PFSK-1 (cell line): ENCODE measurements at regions not wholly inside any gene's neighbourhood (a gene's known extent, or its start where the extent isn't known, plus 50 kb on each side); places are given as distances from the start of the nearest gene placed in this dataset.

Experiments used
- FOXP2 ChIP-seq: optimal IDR thresholded peaks from 2 replicates; pipeline ENCODE3; 2011; ENCODE audit warnings: borderline replicate concordance, control low read depth, inconsistent platforms; ENCODE audit not compliant: insufficient read depth; ENCODE audit errors: extremely low read length, extremely low read depth
- POLR2AphosphoS5 ChIP-seq: IDR thresholded peaks from 2 replicates; pipeline ENCODE4 v1.6.1; 2012; ENCODE audit warnings: low read depth, mild to moderate bottlenecking, control low read depth, low read length, moderate library complexity
- SIN3A ChIP-seq: IDR thresholded peaks from 2 replicates; pipeline ENCODE4 v1.6.1; 2012; ENCODE audit warnings: mild to moderate bottlenecking, low read length, moderate library complexity, borderline replicate concordance; ENCODE audit not compliant: insufficient read depth
- TAF1 ChIP-seq: IDR thresholded peaks from 2 replicates; pipeline ENCODE4 v1.6.1; 2012; ENCODE audit warnings: low read length, control low read depth, borderline replicate concordance; ENCODE audit not compliant: insufficient read depth
- TF ChIP-seq, protein P1 (sequence below), 2 experiments: IDR thresholded peaks; 2 replicates each; pipeline versions ENCODE4 v1.6.1 to v1.8.0; 2011 to 2012; ENCODE audit warnings: low read depth in 2 of 2, low read length in 2 of 2, control low read depth in 1 of 2, inconsistent platforms in 1 of 2, mild to moderate bottlenecking in 1 of 2, moderate library complexity in 1 of 2; ENCODE audit not compliant: insufficient read depth in 1 of 2

DNA sequence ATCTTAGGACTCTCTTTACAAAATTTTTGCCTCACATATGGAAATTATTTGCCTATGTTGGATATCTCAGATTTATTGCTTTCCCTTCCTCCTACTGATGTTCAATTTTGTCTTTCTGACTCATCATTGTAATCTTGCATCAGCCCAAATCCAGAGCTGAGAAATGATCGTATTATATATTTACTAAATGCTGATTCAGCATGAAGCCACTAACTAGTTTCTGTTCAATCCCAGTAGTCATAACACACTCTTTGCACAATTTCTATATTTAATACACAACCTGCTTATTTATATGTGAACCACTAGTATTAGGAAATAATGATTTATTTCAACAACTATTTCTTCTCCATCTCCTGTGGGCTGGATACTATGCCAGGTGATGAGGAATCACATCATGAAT is 161.1 kb upstream of the PCDH17 start:
- TF ChIP-seq TAF1: no peak
- TF ChIP-seq SIN3A: no peak
- TF ChIP-seq, protein P1, sequence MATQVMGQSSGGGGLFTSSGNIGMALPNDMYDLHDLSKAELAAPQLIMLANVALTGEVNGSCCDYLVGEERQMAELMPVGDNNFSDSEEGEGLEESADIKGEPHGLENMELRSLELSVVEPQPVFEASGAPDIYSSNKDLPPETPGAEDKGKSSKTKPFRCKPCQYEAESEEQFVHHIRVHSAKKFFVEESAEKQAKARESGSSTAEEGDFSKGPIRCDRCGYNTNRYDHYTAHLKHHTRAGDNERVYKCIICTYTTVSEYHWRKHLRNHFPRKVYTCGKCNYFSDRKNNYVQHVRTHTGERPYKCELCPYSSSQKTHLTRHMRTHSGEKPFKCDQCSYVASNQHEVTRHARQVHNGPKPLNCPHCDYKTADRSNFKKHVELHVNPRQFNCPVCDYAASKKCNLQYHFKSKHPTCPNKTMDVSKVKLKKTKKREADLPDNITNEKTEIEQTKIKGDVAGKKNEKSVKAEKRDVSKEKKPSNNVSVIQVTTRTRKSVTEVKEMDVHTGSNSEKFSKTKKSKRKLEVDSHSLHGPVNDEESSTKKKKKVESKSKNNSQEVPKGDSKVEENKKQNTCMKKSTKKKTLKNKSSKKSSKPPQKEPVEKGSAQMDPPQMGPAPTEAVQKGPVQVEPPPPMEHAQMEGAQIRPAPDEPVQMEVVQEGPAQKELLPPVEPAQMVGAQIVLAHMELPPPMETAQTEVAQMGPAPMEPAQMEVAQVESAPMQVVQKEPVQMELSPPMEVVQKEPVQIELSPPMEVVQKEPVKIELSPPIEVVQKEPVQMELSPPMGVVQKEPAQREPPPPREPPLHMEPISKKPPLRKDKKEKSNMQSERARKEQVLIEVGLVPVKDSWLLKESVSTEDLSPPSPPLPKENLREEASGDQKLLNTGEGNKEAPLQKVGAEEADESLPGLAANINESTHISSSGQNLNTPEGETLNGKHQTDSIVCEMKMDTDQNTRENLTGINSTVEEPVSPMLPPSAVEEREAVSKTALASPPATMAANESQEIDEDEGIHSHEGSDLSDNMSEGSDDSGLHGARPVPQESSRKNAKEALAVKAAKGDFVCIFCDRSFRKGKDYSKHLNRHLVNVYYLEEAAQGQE (IDR thresholded peaks at IDR 0.05; ENCODE audit: insufficient read depth in 1 of 2, low read depth in 2 of 2, low read length in 2 of 2): no peak
- TF ChIP-seq POLR2AphosphoS5: no peak
- no peak for TF ChIP-seq FOXP2

- TF ChIP-seq SIN3A (no peak), TAF1 (no peak), FOXP2 (no peak), POLR2AphosphoS5 (no peak)
- TF ChIP-seq, protein P1 (IDR thresholded peaks at IDR 0.05; ENCODE audit: insufficient read depth in 1 of 2, low read depth in 2 of 2, low read length in 2 of 2): no peak
These were observed 140.2 kb upstream of the PCDH17 start for GRCh38 chr13:57491318-57491717.

DNA sequence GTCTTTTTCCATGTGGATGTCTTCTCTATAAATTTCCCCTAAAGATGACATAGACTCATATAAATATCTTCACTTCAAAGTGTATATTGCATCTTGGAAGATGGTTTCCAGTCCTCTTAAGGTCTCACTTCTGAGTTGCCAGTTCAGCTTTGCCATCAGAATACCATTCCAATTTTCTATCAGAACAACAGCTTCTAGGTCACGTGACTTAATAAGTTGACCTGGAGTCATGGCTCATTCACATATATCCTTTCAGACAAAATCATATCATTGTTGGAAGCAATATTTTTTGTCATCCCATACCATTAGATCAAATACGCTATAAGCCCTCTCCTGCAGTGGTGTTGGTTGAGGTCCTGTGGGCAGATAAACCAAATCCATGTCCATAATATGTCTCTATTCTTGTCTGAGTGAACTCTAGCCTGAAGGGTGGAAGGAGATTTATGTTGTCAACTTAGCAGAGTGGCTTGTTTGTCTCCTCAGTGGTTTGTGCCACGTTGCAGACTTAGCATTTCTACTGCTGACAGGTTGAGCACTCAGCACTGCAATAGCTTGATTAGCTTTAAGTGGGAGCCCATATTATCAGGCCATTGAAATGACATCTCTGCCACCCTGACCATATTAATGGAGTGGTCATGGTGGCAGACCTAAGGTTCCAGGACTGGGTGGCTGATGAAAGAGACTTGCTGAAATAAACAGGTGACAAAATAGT is 123.6 kb upstream of the PCDH17 start:
- TF ChIP-seq, protein P1 (IDR thresholded peaks at IDR 0.05; ENCODE audit: insufficient read depth in 1 of 2, low read depth in 2 of 2, low read length in 2 of 2): no peak
- TF ChIP-seq TAF1 (no peak), POLR2AphosphoS5 (no peak), SIN3A (no peak), FOXP2 (no peak)

DNA sequence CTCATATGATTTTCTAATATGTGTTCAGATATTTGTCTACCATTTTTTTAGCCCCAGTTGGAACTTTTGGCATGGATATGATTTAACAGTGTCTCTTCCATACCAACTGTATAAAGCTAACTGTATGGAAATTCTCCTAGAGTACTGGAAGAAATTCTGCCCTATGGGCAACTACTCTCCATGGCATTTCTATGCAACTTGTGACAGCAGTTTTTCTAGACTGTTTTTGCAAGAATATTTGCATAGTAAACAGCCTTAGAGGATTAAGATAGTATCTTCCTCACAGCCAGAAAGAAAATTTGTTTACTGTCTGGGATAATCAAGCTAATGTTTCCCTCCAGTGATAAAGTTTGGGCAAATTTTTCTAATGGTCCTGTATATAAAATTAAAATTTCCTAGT is 119.9 kb upstream of the PCDH17 start:
- no peak for TF ChIP-seq SIN3A
- TF ChIP-seq POLR2AphosphoS5: no peak
- TF ChIP-seq, protein P1 (IDR thresholded peaks at IDR 0.05; ENCODE audit: insufficient read depth in 1 of 2, low read depth in 2 of 2, low read length in 2 of 2): no peak
- no peak for TF ChIP-seq TAF1
- TF ChIP-seq FOXP2: no peak

GRCh38 chr13:57527114-57527735 is 104.3 kb upstream of the PCDH17 start:
- TF ChIP-seq POLR2AphosphoS5 (no peak), FOXP2 (no peak), SIN3A (no peak), TAF1 (no peak)
- TF ChIP-seq, protein P1 (IDR thresholded peaks at IDR 0.05; ENCODE audit: insufficient read depth in 1 of 2, low read depth in 2 of 2, low read length in 2 of 2): no peak
